HG03064 (cell line): ENCODE measurements at regions not wholly inside any gene's neighbourhood (a gene's known extent, or its start where the extent isn't known, plus 50 kb on each side); places are given as distances from the start of the nearest gene placed in this dataset.
"Not testable (repeated sequence)": the region's sequence is repeated elsewhere in the genome, so short reads cannot be mapped to it uniquely, and the experiment has no call there.

ENCODE experiments used
- ATAC-seq: cut with Tn5 transposase; IDR thresholded peaks from one replicate; pipeline ENCODE4 v1.9.1; 2021; ENCODE audit warnings: low read depth; ENCODE audit not compliant: unreplicated experiment

DNA sequence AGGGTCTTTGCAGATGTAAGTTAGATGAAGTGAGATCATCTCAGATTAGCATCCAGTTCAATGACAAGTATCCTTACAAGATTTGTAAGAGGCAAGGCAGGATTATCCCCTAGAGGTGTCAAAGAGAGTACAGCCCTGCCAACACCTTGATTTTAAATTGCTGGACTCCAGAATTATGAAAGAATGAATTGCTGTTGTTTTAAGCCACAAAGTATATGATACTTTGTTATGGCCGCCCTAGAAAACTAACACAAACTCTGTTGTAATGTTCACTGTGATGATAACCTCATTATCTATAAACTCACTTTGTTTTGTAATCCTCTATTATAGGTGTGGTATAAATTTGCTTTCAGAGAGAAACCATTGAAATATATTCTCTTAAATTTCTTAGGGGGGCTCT lies 249.0 kb upstream of the SPOPL start:
- no peak for ATAC-seq

DNA sequence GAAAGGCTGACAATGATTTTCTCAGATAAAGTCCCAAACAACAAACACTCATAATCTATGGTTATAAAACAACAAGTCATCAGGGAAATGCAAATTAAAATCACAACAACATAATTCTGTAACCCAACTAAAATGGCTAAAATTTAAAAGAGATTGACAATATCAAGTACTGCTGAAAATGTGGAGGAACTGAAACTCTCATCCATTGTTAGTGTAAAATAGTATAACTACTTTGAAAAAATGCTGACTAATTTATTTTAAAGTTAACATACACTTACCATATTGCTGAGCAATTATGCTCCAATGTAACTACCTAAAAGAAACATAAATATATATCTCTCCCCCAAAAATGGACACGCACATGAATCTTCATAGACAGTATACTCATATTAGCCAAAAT lies 245.9 kb upstream of the SPOPL start:
- no peak for ATAC-seq

DNA sequence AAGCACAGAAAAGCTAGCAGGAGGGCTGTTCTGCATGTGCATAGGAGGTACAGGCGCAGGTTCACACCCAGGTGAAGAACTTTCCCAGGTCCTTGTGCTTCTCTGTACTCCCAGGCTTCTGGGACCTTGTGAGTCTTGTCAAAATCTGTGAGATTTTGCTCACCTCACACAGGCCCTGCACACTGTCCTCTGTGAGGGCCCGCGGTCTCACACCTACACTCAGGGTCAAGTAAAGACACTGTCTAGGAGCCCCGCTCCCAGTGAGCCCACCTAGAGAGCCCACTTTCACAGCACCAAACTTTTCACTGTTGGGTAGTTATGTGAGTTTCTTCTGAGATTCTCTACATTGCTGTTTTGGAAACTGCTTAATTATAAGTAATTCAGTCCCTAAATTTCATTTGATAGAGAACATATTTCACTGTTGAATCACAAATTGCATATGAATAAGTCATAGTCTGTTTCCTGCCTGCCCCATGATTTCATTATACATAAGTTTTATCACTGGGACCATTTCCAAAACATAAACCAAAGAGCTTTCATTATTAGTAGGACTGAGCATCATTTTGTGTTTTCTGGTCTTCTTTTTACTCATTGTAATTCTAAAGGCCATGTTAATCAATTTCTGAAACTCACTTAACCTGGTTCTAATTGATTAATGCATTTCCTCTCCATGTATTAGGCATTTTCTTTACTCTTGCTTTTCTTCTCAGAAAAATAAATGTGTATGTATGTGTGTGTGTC lies 234.2 kb upstream of the SPOPL start:
- ATAC-seq, result peak; percentile 81

DNA sequence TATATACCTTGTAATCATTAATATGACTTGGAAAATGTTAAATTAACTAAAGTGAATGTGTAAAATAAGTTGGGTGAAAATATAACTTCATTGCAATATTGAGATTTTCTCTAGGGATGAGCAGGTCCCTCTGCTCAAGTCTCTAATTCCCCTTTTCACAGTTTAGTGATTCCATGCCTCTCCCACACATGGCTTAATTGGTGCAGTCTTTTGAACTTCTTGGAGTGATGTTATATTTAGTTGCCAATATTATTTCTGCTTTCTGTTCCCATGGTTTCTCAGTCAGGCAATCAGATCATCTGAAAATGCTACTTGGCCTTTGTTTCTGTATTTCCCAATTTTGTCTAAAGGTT lies 233.7 kb upstream of the SPOPL start:
- ATAC-seq, result peak; percentile 39

DNA sequence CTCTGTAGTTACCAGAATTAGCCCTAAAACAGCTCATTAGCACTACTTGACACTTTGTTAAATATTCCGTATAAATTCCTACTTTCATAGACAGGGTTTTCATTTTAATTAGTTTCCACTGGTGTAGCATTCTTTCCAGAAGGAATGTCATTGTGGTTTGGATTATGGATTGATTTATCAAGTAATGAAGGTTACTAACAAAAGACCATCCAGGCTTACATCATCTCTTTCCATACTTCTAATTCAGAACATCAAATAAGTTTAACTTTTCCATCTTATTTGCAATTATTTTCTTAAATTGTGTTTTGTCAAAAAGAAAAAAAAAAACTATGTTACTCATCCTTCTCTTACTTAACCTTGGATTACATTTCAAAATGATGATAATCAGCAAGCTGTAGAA lies 231.8 kb upstream of the SPOPL start:
- no peak for ATAC-seq

DNA sequence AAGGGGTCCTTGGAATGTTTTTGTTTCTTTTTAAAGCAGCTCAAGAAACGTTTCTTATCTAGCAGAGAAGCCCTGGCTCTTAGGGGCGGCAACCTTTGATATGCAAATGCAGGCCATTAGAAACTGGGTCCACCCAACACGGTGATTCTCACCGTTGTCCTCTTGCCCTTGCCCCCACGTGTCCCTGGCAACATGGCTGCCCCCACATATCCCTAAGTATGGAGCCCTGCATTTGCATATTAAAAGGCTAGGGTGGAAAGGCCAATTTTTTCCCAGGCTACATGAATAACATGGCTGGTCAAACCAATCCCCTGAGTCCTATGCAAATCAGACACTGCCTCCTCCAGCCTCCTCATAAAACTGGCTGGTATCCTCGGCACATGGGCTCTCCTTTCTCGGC lies 230.1 kb upstream of the SPOPL start:
- ATAC-seq, result no peak

DNA sequence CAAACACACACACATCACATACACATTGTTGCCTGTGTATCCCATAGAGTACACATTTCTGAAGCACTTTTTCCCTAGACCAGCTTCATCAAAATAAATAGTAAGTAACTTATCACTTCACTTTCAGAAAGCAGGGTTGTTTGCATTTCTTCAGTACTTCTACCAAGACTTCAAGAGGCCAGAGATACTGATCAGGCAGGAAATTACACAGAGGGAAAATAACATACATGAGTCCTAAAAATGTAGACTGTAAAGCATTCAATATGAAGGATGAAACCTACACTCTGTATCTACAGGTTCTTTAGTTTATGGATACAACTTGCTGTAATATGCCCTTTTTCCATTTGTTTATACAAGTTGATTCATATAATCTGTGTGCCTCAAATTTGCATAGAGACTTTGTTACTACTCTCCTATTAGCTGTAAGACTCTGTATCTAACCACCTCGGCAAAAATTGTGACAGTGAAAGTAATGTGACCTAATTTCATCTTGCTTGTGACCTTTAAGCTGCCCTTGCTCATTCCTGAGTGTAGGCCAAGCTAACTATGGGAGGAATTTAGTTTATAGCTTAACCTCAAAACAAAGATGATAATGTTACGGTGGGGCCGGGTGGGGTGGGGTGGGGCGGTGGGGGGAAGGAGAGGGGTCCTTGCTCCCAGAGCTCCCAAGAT lies 228.9 kb upstream of the SPOPL start:
- no peak for ATAC-seq

DNA sequence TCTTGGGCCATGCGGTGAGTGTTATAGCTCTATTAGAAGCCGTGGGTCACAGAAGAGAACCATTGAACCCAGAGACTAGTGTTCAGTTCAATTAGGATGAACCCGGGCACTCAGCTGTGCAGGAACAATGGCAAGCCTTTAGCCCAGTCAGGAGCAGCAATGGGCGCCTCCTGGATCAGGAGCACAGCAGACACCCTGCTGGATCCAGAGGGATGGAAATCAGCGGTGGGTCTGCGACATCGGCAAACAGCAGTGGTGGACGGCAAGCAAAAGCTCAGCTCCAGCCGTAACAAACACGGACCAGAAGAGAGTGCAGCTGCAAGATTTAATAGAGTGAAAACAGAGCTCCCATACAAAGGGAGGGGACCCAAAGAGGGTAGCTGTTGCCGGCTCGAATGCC lies 228.3 kb upstream of the SPOPL start:
- ATAC-seq, result not testable (repeated sequence)

DNA sequence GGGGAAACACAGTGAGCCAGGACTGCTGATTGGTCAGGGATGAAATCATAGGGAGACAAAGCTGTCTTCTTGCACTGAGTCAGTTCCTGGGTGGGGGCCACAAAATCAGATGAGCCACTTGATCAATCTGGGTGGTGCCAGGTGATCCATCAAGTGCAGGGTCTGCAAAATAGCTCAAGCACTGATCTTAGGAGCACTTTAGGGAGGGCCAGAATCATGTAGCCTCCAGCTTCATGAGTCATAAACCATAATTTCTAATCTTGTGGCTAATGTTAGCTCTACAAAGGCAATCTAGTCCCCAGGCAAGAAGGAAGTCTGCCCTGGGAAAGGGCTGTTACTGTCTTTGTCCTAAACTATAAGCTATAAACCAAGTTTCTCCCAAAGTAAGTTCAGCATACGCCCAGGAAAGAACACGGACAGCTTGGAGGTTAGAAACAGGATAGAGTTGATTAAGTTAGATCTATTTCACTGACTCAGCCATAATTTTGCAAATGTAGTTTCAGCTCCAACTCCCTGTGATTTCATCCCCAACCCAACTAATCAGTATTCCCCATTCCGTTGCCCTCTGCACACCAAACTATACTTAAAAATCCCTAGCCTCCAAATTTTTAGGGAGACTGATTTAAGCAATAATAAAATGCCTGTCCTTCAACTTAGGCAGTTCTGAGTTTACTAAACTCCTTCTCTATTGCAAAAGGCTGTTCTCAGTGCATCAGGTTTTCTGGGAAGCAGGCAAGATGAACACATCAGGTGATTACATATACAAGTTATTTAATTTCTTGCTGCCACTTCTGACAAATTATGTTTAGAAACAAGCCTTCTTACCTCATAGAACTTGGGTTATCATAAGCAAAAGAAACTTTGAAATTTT lies 226.9 kb upstream of the SPOPL start:
- no peak for ATAC-seq

DNA sequence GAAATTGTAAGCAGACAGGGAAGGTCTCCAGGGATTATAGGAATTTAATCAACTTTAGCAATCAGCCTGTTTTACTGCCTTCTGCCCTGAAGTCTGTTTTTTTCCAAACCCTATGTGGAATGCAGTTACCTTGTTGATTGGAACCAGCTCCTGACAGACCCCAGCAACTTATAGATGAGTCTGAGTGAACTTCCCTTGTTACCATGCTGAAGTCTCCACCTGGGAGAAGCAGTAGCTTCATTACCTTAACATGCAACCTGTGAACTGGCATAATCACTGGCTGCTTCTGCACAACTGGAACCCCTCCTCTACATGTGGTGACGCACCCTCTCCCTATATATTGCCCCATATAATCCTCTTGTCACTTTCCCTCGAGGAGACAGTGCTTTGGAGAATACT lies 226.3 kb upstream of the SPOPL start:
- ATAC-seq, result no peak

DNA sequence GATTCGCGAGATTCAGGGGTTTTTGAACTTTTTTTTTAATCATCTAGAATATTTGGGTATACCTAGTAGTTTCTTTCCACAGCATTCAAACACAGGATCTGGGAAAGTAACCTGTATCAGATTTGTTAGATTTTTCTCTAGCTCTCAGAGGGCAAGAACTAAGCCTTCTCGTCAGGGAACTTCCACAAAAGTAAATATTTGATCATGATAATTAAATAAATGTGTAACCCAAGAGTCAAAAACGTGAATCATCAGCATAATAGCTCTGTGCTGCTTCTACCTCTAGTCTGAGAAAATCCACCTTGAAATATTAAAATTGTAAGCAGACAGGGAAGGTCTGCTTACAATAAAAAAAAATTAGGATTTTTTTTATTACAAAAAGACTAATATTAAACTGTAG lies 225.7 kb upstream of the SPOPL start:
- ATAC-seq, result no peak

DNA sequence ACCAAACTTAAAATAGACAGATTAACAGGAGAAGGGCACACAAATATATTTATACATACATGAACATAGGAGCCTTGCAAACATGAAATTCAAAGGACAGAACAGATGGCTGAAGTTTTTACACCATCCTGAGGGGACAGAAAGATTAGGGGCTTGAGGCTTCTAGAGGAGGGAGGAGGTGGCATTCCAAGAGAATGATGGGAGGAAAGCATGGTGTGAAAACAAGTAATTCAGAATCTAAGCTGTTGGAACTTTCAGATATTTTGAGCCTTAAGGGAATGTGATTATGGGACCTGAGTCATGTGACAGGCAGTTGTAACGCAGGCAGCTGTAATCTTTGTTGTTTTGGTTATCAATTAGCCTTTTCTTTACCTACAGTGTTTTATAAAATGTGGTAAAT lies 225.2 kb upstream of the SPOPL start:
- no peak for ATAC-seq

DNA sequence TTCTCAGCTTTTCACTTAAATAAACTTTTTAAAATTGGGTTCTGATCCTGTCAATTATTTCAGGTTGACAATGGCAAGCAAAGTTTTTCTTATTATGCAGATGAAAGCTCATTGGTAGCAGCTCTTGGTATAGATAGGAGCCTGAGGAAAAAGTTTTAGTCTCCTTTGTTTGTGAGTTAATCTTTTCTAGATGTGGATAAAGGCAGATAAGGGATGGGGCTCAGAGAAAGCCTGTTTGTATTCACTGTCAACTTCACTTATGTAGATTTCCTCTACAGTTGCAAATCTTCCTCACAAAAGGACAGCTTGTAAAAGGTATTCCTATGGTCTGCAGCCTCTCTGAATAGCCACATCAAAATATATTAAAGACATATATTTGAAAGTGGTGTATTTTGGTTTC lies 224.5 kb upstream of the SPOPL start:
- ATAC-seq, result no peak

DNA sequence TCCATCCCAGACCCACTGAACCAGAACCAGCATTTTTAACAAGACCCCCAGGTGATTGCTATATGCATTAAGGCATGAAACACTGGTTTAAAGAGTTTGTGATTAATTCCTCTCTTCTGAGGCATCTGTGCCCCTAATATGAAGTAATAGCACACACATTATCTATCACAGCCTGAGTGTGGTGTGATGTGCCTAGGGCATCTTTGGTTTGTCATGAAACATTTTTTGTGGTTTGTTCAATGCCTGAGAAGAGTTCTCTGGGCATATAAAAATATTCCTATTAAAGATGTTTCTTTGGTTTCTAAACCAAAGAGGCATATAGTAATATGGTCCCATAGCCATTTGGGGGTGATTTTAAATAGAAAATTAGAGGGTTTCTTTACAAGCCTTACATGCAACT lies 221.7 kb upstream of the SPOPL start:
- ATAC-seq, result no peak

DNA sequence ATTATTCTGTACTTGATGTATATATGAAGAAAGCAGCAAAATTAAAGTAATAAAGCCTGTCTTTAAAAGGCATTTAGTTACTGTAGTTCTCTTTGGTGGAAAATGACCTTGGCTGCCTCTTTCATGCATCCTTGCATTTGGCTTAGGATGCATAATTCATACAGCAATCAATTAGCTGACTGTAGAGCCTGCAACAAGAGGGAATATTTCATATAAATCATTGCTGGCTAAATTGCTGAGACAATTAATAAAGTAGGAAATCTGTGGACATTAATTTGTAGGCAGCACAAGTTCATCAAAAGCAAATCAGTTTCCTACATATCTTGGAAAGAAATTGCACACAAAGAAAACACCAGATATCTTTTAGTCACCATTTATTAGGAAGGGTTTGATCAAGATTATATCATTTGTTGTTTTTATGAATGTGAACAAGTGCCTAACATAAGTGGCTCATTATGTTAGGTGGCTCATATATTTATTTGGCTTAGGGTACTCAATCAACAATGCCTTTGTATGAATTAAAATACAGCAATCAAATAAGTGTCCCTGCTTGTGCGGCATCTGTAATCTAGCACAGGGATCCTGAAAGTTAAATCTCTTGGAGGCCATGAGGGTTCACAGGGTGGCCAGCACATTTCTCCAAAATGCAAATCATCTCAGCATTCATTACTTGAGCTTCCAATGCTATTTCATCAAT lies 220.4 kb upstream of the SPOPL start:
- ATAC-seq, result no peak

DNA sequence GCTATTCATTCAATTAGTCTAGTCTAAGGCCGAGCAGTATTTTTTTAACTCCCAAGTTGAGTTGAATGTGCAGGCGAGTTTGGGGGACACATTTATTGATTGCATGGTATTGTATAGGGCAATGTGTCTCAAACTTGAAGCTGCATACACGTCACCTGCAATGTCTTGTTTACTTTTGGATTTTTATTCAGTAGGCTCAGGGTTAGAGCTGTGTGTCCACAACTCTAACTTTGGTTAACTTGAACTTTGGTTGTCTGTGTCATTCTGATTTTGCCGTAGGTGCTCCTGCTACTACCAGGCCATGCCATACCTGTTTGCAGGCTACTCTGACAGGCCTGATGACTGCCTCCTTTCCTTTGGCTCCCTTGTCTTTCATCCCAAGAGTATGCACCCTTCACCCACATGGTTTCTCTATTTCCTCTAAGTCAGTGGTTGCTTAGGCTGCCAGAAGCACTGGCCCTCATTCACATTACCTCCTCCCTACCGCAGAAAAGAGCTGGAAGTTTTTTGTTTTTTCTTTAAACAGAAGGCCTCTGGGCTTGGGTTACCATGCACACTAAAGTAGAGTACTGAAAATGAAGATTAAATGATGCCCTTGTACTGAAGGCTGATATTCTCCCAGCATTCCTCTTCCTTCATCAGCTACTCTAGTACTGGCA lies 219.4 kb upstream of the SPOPL start:
- ATAC-seq, result no peak

DNA sequence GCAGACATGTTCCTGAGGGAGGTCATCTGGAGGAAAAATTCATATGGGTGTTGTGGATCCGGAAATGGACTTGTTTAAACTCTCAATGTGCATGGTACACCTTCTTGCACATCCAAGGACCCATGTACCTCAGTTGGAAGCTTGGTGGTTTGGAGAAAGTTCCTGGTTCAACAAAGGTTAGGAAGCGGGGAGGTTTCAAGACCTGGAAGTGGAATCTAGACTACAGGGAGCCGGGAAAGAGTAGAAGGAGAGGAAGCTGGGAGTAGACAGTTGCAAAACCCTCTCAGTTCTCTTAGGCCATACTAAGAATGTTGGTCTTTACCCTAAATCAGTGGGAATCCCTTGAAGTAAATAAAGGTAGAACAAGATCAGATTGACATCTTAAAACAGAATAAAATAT lies 209.8 kb upstream of the SPOPL start:
- ATAC-seq, result no peak

DNA sequence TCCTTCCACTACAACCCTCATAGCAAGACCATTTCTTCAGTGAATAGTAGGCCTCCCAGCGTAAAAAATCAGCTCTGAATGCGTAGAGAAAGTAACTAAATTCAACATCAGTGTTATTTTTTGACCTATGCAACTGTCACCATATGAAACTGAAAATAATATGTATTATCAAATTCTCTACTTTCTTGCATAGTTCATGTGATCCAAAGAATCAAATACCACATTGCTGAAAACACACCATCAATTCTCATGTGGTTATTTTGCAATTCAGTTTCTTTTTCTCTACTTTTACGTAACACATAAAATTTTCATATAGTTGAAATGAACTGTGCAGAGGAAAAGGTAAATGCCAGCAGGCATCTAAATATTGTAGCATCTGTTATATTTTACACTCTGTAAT lies 208.5 kb upstream of the SPOPL start:
- no peak for ATAC-seq

DNA sequence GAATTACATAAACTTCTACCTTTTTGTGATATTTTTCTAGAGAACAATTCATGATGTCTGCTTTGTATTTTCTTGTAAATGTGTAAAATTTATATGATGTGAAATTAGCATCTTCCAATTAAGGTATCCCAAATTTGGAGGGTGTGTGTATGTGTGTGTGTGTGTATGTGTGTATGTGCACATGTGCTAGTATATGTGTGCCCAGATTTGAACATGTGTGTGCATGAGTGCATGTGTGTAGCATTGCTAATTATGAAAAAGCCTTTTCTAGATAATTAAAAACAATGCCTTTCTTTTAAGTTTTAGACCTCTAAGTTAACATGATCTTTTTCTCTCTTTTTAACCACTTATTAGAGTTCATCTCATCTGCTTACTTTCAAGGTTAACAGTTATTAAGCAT lies 208.0 kb upstream of the SPOPL start:
- no peak for ATAC-seq

DNA sequence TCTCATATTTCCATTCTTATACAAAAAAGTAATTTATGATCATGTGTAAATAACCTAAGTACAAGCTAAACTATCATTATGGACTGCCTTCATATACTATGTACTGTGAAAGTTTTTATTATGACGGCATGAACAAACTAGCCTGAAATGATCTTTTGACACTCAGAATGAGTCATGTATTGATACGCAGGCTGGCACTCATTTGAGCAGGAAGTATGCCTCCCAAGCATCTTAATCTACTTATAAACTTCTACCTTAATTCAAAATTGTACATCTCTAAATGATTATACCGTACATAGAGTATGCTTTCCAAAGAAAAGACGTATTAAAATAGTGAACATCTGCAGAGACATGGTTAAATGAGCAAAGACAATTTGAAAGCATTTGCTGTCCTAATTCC lies 207.1 kb upstream of the SPOPL start:
- no peak for ATAC-seq

DNA sequence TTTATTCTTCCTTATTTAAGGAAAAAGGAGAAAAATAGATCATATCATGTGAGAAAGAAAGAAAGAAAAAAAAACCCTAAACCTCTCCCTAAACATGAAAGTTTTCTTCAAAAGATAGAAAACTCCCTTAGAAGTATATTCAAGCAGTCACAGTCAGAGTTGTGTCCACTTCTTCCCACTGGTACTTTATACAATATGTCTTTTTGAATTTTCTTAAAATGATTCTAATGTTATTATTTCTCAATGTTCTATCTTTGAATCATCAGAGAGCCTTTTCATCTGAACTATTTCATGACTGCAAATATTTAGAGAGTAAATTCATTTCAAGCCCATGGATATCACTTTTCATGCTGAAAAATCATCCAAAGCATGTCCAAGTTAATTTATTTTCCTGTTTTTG lies 205.2 kb upstream of the SPOPL start:
- no peak for ATAC-seq
